Lower lobe of right lung (tissue), 2 donors: ENCODE measurements at regions not wholly inside any gene's neighbourhood (a gene's known extent, or its start where the extent isn't known, plus 50 kb on each side); places are given as distances from the start of the nearest gene placed in this dataset.

Experiments used
- ATAC-seq, 2 donors: fragments of 200-7000 bp; cut with Tn5 transposase; one replicate each; pipeline ENCODE4 v1.9.1; 2020 to 2022; ENCODE audit warnings: mild to moderate bottlenecking in 2 of 2, moderate library complexity in 2 of 2
- DNase-seq: peaks from one replicate; pipeline ENCODE4 v3.0.0-alpha.2; 2020
- H3K27ac ChIP-seq: fragments of 200-600 bp; one replicate; pipeline ENCODE4 v1.8.0; 2022
- H3K27me3 ChIP-seq: fragments of 200-600 bp; one replicate; pipeline ENCODE4 v1.8.0; 2022; ENCODE audit warnings: low read depth
- H3K36me3 ChIP-seq: fragments of 200-600 bp; one replicate; pipeline ENCODE4 v1.8.0; 2022; ENCODE audit warnings: mild to moderate bottlenecking
- H3K4me1 ChIP-seq: fragments of 200-600 bp; one replicate; pipeline ENCODE4 v1.8.0; 2022
- H3K4me3 ChIP-seq: fragments of 200-600 bp; one replicate; pipeline ENCODE4 v1.8.0; 2022; ENCODE audit warnings: mild to moderate bottlenecking
- H3K9me3 ChIP-seq: fragments of 200-600 bp; one replicate; pipeline ENCODE4 v1.8.0; 2022
- intact Hi-C: fragments of 100-400 bp; cut with DNase I; formaldehyde crosslinking; loops from one replicate; pipeline ENCODE4 v1.11.0; 2022
- TF ChIP-seq, protein P1 (sequence below): fragments of 200-600 bp; IDR thresholded peaks from one replicate; pipeline ENCODE4 v1.8.0; 2022; ENCODE audit warnings: antibody characterized with exemption, mild to moderate bottlenecking
- donor health status: DM: no; HTN: yes; CAD: no; lungs with severe emphysema.

DNA sequence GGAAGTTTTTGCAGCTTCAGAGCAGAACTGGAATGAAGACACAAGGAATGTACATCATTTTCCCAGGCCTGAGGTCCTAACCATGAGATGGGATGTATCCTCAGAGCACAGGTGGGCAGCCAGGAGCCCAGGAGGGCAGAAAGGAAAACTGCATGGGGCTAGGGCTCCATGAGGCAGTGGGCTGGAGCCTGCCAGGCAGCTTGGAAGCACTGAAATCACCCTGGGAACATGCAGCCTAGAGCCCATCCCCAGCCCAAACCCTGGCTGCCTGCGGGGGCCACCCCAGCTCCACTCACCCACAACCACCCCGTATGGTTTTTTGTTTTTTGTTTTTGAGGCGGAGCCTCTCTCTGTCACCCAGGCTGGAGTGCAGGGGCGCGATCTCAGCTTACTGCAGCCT, 86.2 kb upstream of the SIAH1 start:
- Histone ChIP-seq H3K27ac (no peak overlapping the region), H3K36me3 (no peaks in the 10 kb centered on the region), H3K4me3 (no peak overlapping the region), H3K4me1 (no peaks in the 10 kb centered on the region), H3K27me3 (no peaks in the 10 kb centered on the region), H3K9me3 (peaks cover 3% of the 10 kb centered on the region)
- ATAC-seq, result peak in 1 of 2 donors; percentile 12
- DNase-seq, result no peak
- intact Hi-C loops, result no loop called here
- TF ChIP-seq, protein P1, sequence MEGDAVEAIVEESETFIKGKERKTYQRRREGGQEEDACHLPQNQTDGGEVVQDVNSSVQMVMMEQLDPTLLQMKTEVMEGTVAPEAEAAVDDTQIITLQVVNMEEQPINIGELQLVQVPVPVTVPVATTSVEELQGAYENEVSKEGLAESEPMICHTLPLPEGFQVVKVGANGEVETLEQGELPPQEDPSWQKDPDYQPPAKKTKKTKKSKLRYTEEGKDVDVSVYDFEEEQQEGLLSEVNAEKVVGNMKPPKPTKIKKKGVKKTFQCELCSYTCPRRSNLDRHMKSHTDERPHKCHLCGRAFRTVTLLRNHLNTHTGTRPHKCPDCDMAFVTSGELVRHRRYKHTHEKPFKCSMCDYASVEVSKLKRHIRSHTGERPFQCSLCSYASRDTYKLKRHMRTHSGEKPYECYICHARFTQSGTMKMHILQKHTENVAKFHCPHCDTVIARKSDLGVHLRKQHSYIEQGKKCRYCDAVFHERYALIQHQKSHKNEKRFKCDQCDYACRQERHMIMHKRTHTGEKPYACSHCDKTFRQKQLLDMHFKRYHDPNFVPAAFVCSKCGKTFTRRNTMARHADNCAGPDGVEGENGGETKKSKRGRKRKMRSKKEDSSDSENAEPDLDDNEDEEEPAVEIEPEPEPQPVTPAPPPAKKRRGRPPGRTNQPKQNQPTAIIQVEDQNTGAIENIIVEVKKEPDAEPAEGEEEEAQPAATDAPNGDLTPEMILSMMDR, result no peak

GRCh38 chr16:48462106-48462740, 77.0 kb upstream of the SIAH1 start:
- no peaks in the 10 kb centered on the region for H3K4me1 ChIP-seq
- no peak overlapping the region for H3K27ac ChIP-seq
- no peaks in the 10 kb centered on the region for H3K36me3 ChIP-seq
- DNase-seq (no peak), ATAC-seq (no peak)
- H3K27me3 ChIP-seq, result no peaks in the 10 kb centered on the region
- H3K9me3 ChIP-seq, result peaks cover 3% of the 10 kb centered on the region
- H3K4me3 ChIP-seq, result no peak overlapping the region
- intact Hi-C loops, result no loop called here
- TF ChIP-seq, protein P1, result no peak

DNA sequence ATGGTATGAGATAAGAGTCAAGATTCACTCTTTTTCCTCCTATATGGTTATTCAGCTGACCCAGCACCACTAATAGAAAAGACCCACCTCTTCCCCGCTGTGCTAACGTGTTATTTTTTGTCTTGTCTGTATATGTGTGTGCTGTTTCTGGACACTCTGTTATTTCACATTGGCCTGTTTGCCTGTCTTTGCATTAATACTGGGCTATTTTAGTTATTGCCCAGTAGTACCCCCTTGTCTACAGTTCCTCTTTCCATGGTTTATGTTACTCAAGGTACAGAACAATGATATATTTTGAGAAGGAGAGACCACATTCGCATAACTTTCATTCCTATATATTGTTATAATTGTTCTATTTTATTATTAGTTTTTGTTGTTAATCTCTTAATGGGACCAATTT, 74.0 kb upstream of the SIAH1 start:
- no peak overlapping the region for H3K27ac ChIP-seq
- H3K9me3 ChIP-seq, result no peaks in the 10 kb centered on the region
- H3K4me1 ChIP-seq, result no peaks in the 10 kb centered on the region
- H3K36me3 ChIP-seq, result no peaks in the 10 kb centered on the region
- H3K27me3 ChIP-seq, result no peaks in the 10 kb centered on the region
- intact Hi-C loops, result no loop called here
- TF ChIP-seq, protein P1, result no peak
- no peak overlapping the region for H3K4me3 ChIP-seq
- ATAC-seq (no peak), DNase-seq (no peak)

- Histone ChIP-seq H3K4me1 (no peaks in the 10 kb centered on the region), H3K36me3 (no peaks in the 10 kb centered on the region), H3K27ac (no peak overlapping the region), H3K9me3 (no peaks in the 10 kb centered on the region), H3K27me3 (no peaks in the 10 kb centered on the region), H3K4me3 (no peak overlapping the region)
- DNase-seq (no peak), ATAC-seq (no peak)
- TF ChIP-seq, protein P1, result no peak
- intact Hi-C loops, result no loop called here
These were observed 68.8 kb upstream of the SIAH1 start for GRCh38 chr16:48454051-48454450.

DNA sequence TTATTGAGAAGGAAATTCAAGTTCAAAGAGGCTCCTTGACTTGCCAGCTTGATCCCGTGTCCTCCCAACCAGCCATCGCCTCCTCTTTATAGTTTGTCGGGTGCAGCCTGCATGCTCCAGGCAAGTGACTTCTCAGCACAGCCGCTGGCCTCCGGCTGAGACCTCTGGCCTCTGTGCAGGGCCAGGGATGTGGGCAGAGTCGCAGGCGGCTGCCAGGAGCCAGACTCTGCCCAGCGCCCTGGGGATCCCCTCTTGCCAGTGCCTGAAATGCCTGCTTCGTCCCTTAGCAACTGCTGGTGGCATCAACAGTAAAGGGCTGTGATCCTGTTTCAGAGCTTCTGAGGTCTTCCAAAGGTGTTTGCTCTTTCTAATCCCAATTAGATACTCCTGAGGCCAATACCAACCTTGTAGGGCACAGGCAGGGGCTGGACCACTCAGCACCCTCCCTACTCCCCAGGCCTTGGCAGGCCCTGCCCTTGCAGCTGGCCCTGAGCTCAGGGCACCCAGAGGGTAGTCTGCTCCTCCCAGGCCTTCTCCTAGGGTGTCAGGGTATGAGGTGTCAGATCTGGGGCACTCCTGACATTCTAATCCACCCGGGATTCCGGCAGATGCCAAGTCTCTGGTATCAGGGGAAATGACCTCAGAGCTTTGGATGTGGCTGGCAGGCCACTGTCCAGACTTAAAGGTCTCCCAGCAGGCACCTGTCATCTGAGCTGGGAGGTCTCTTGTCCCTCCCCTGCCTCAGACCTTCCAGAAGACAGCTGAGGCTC, 68.0 kb upstream of the SIAH1 start:
- Histone ChIP-seq H3K9me3 (no peaks in the 10 kb centered on the region), H3K4me1 (no peaks in the 10 kb centered on the region), H3K27me3 (no peaks in the 10 kb centered on the region), H3K36me3 (no peaks in the 10 kb centered on the region), H3K27ac (no peak overlapping the region), H3K4me3 (no peak overlapping the region)
- TF ChIP-seq, protein P1, result no peak
- intact Hi-C loops, result no loop called here
- no peak for ATAC-seq
- DNase-seq, result no peak
